ENCODE measurements at regions not wholly inside any gene's neighbourhood (a gene's known extent, or its start where the extent isn't known, plus 50 kb on each side); places are given as distances from the start of the nearest gene placed in this dataset.

- Histone ChIP-seq H3K27ac (ENCODE audit: low read length) (peak overlapping the region; percentile 93), H3K4me3 (ENCODE audit: low read length) (no peak overlapping the region), H3K9me3 (ENCODE audit: low read length) (no peaks in the 10 kb centered on the region), H3K4me2 (ENCODE audit: low read length) (peak overlapping the region; percentile 69), H3K9me2 (replicated peaks; ENCODE audit: low read length) (no peaks in the 10 kb centered on the region), H3K9ac (ENCODE audit: low read length) (peak overlapping the region; percentile 74), H3K4me1 (ENCODE audit: insufficient read depth, low read length) (peaks cover 44% of the 10 kb centered on the region), H3F3A (ENCODE audit: low read length, unreplicated experiment) (peaks cover 2% of the 10 kb centered on the region), H3K27me3 (ENCODE audit: low read length) (no peaks in the 10 kb centered on the region), H2AFZ (ENCODE audit: low read length) (peak overlapping the region; percentile 15; the same call in 1 of the 2 replicates), H3K79me2 (ENCODE audit: low read length) (no peaks in the 10 kb centered on the region), H3K36me3 (ENCODE audit: low read depth, low read length) (no peaks in the 10 kb centered on the region), H4K20me1 (ENCODE audit: low read length) (no peaks in the 10 kb centered on the region)
- ATAC-seq (no peak; the same call in 1 of the 2 replicates), DNase-seq (peak; percentile 22)
- intact Hi-C loops (cut with micrococcal nuclease), result loop anchor here (5.0 kb wide), 1 partner anchor 102 kb away; no protein-coding TSS in a partner anchor
- no TSS peak for BruUV-seq (replicated peaks)
- POLR2A ChIA-PET (ENCODE audit: unreplicated experiment), result no interaction called here
- TF ChIP-seq EZH2 (IDR thresholded peaks at IDR 0.05; ENCODE audit: low read length, unreplicated experiment), result no peak
- TF ChIP-seq CTCF (conservative IDR thresholded peaks at IDR 0.05; ENCODE audit: low read depth, low read length), result no peak
- no peak for TF ChIP-seq EZH2phosphoT487 (IDR thresholded peaks at IDR 0.05; ENCODE audit: borderline replicate concordance, low read length)
- CTCF ChIA-PET, result no interaction called here
Measured at GRCh38 chr14:61179061-61179690, 102.0 kb downstream of the TMEM30B start.

GRCh38 chr14:61178226-61179060 is 102.7 kb downstream of the TMEM30B start:
- H4K20me1 ChIP-seq (ENCODE audit: low read length), result no peaks in the 10 kb centered on the region
- ATAC-seq (peak; percentile 91), DNase-seq (peak; percentile 99)
- H3K4me2 ChIP-seq (ENCODE audit: low read length), result peak overlapping the region; percentile 69
- H3K4me3 ChIP-seq (ENCODE audit: low read length), result peak overlapping the region; percentile 20; the same call in 1 of the 2 replicates
- H3K9me3 ChIP-seq (ENCODE audit: low read length), result no peaks in the 10 kb centered on the region
- no peaks in the 10 kb centered on the region for H3K27me3 ChIP-seq (ENCODE audit: low read length)
- peak overlapping the region; percentile 63 for H2AFZ ChIP-seq (ENCODE audit: low read length)
- intact Hi-C loops (cut with micrococcal nuclease), result loop anchor here (1.0 to 5.0 kb wide), 3 partner anchors 75 to 153 kb away; no protein-coding TSS in a partner anchor
- H3K79me2 ChIP-seq (ENCODE audit: low read length), result no peaks in the 10 kb centered on the region
- H3K9ac ChIP-seq (ENCODE audit: low read length), result peak overlapping the region; percentile 74
- BruUV-seq (replicated peaks), result TSS peak; percentile 94
- TF ChIP-seq EZH2phosphoT487 (IDR thresholded peaks at IDR 0.05; ENCODE audit: borderline replicate concordance, low read length) (no peak), CTCF (conservative IDR thresholded peaks at IDR 0.05; ENCODE audit: low read depth, low read length) (no peak), EZH2 (IDR thresholded peaks at IDR 0.05; ENCODE audit: low read length, unreplicated experiment) (no peak)
- H3F3A ChIP-seq (ENCODE audit: low read length, unreplicated experiment), result no peaks in the 10 kb centered on the region
- H3K4me1 ChIP-seq (ENCODE audit: insufficient read depth, low read length), result peaks cover 39% of the 10 kb centered on the region
- no peaks in the 10 kb centered on the region for H3K9me2 ChIP-seq (replicated peaks; ENCODE audit: low read length)
- ChIA-PET POLR2A (ENCODE audit: unreplicated experiment) (interaction anchor here (0.6 to 0.7 kb wide), 4 partner anchors 79 to 414 kb away, joined by 3 to 10 read pairs (median 6); no protein-coding TSS in a partner anchor), CTCF (no interaction called here)
- no peaks in the 10 kb centered on the region for H3K36me3 ChIP-seq (ENCODE audit: low read depth, low read length)
- peak overlapping the region; percentile 93 for H3K27ac ChIP-seq (ENCODE audit: low read length)

Data from PC-3 (cell line).